ENCODE measurements at regions not wholly inside any gene's neighbourhood (a gene's known extent, or its start where the extent isn't known, plus 50 kb on each side); places are given as distances from the start of the nearest gene placed in this dataset.
A peak's percentile ranks its signal among the peaks of the same experiment; 100 is the strongest.

DNA sequence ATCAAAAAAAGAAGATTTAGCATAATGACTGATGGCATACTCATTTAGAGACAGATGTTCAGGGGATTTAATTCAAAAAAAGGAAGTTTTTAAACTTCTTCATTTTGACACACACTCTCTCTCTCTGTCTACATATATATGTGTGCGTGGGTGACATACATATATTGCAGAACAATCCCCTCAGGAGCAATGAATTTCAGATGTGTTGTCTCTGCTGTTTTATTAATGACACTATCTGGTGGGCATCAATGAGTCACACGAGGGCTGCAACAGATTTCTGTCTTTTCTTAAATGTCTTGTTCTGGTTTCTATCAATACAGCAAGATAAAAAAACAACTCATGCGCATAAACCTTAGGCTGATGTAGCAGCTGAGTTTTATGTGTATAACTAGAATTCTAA lies 123.5 kb upstream of the SLCO6A1 start:
- Mint-ChIP-seq H3K4me1 (peaks cover 20% of the 10 kb centered on the region), H3K36me3 (ENCODE audit: low read depth) (no peaks in the 10 kb centered on the region), H3K9me3 (no peaks in the 10 kb centered on the region), H3K27ac (no peak overlapping the region), H3K27me3 (ENCODE audit: low read depth) (peaks cover 4% of the 10 kb centered on the region), H3K4me3 (no peak overlapping the region)
- TF ChIP-seq CTCF (IDR thresholded peaks at IDR 0.05; ENCODE audit: unreplicated experiment in 3 of 3), result no peak

GRCh38 chr5:102623329-102624065 lies 124.7 kb upstream of the SLCO6A1 start:
- no peaks in the 10 kb centered on the region for H3K9me3 Mint-ChIP-seq
- peaks cover 16% of the 10 kb centered on the region for H3K4me1 Mint-ChIP-seq
- peaks cover 4% of the 10 kb centered on the region for H3K27me3 Mint-ChIP-seq (ENCODE audit: low read depth)
- no peak for TF ChIP-seq CTCF (IDR thresholded peaks at IDR 0.05; ENCODE audit: unreplicated experiment in 3 of 3)
- H3K27ac Mint-ChIP-seq, result no peak overlapping the region
- H3K4me3 Mint-ChIP-seq, result no peak overlapping the region
- H3K36me3 Mint-ChIP-seq (ENCODE audit: low read depth), result no peaks in the 10 kb centered on the region

GRCh38 chr5:102624405-102624804 lies 125.6 kb upstream of the SLCO6A1 start:
- H3K27me3 Mint-ChIP-seq (ENCODE audit: low read depth), result peaks cover 1% of the 10 kb centered on the region
- no peak for TF ChIP-seq CTCF (IDR thresholded peaks at IDR 0.05; ENCODE audit: unreplicated experiment in 3 of 3)
- H3K4me3 Mint-ChIP-seq, result no peak overlapping the region
- H3K4me1 Mint-ChIP-seq, result peaks cover 20% of the 10 kb centered on the region
- no peaks in the 10 kb centered on the region for H3K9me3 Mint-ChIP-seq
- H3K27ac Mint-ChIP-seq, result no peak overlapping the region
- H3K36me3 Mint-ChIP-seq (ENCODE audit: low read depth), result no peaks in the 10 kb centered on the region

GRCh38 chr5:102625468-102625867 lies 126.7 kb upstream of the SLCO6A1 start:
- Mint-ChIP-seq H3K4me3 (no peak overlapping the region), H3K36me3 (ENCODE audit: low read depth) (no peaks in the 10 kb centered on the region), H3K4me1 (peaks cover 20% of the 10 kb centered on the region), H3K27me3 (ENCODE audit: low read depth) (no peaks in the 10 kb centered on the region), H3K27ac (peak overlapping the region in 1 of 3 experiments; percentile 60), H3K9me3 (no peaks in the 10 kb centered on the region)
- TF ChIP-seq CTCF (IDR thresholded peaks at IDR 0.05; ENCODE audit: unreplicated experiment in 3 of 3), result no peak

DNA sequence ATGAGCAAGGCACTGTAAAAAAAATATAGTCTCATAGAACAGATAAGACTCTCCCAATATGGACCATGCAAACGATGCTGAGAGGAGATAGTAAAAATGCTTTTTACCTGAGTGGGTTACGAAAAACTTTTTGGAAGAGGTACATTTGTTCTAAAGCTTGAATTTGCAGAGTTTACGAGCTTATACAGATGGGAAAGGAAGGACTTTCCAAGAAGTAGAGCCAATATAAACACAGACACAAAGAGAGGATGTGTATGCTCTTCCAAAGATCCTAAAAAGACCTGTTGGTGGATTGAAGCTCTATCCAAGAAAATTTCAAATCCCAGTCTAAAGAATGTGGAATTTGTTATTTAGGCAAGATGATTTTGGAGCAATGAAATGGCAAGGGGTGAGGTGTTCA lies 127.1 kb upstream of the SLCO6A1 start:
- no peak overlapping the region for H3K4me3 Mint-ChIP-seq
- no peaks in the 10 kb centered on the region for H3K36me3 Mint-ChIP-seq (ENCODE audit: low read depth)
- H3K4me1 Mint-ChIP-seq, result peaks cover 20% of the 10 kb centered on the region
- TF ChIP-seq CTCF (IDR thresholded peaks at IDR 0.05; ENCODE audit: unreplicated experiment in 3 of 3), result no peak
- no peaks in the 10 kb centered on the region for H3K9me3 Mint-ChIP-seq
- H3K27me3 Mint-ChIP-seq (ENCODE audit: low read depth), result no peaks in the 10 kb centered on the region
- peak overlapping the region in 2 of 3 experiments; percentile 41 to 60 for H3K27ac Mint-ChIP-seq

DNA sequence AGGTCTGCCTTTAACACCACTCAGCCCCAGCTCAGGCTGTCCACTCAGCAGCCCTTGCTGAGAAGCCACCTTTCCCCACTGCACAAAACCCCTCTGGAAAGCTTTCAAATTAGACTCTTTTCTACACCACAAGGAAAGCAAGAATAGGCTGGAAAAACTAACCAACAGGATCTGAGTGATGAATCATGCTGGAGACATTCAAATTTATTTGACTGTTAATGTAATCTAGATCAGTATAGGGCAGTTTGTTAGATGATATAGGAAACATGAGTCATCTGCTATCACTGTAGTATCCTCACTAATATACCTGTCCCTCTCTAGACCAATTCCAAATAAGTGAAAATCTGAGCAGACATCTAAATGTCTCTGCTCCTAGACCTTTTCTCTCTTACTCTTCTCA lies 127.8 kb upstream of the PAM start:
- peaks cover 17% of the 10 kb centered on the region for H3K4me1 Mint-ChIP-seq
- H3K27ac Mint-ChIP-seq, result no peak overlapping the region
- no peak overlapping the region for H3K4me3 Mint-ChIP-seq
- no peaks in the 10 kb centered on the region for H3K27me3 Mint-ChIP-seq (ENCODE audit: low read depth)
- no peak for TF ChIP-seq CTCF (IDR thresholded peaks at IDR 0.05; ENCODE audit: unreplicated experiment in 3 of 3)
- H3K36me3 Mint-ChIP-seq (ENCODE audit: low read depth), result peaks cover 7% of the 10 kb centered on the region
- H3K9me3 Mint-ChIP-seq, result peaks cover 8% of the 10 kb centered on the region

Measured in nephron (organoid).